GM12878 (cell line): ENCODE measurements at regions not wholly inside any gene's neighbourhood (a gene's known extent, or its start where the extent isn't known, plus 50 kb on each side); places are given as distances from the start of the nearest gene placed in this dataset.

ENCODE experiments used
- ATAC-seq: fragments of 200-7000 bp; cut with Tn5 transposase; 3 replicates; pipeline ENCODE4 v1.9.1; 2020; ENCODE audit warnings: mild to moderate bottlenecking, moderate library complexity
- BruUV-seq: library from RNA; stranded (reverse); fragments of 400-500 nt; replicated peaks from 2 replicates; lab custom pipeline; 2021; lab: Mats Ljungman, UMichigan
- CTCF ChIA-PET: fragments of 300-600 bp; sonication (Branson Sonifier 250); formaldehyde crosslinking; extraction: SDS; loops from one replicate; lab custom pipeline; 2021; ENCODE audit warnings: inconsistent platforms; lab: Yijun Ruan, JAX
- POLR2A ChIA-PET: fragments of 350-600 bp; formaldehyde crosslinking; extraction: SDS; loops from one replicate; lab custom pipeline; 2021; ENCODE audit warnings: inconsistent platforms; lab: Charles Lee
- RAD21 ChIA-PET: fragments of 300-600 bp; sonication (Branson Sonifier 250); formaldehyde crosslinking; loops from one replicate; lab custom pipeline; 2023; ENCODE audit warnings: antibody characterized with exemption; ENCODE audit not compliant: unreplicated experiment; lab: Charles Lee
- SMC1A ChIA-PET: fragments of 300-600 bp; sonication (Branson Sonifier 250); formaldehyde crosslinking; loops from one replicate; lab custom pipeline; 2023; ENCODE audit not compliant: unreplicated experiment, uncharacterized antibody; lab: Charles Lee
- DNase-seq: peaks from one replicate; pipeline ENCODE4 v3.0.0-alpha.2; 2011; ENCODE audit warnings: low read depth, low spot score
- FAIRE-seq: peaks from 3 replicates; lab custom pipeline; 2011; peaks lifted over from hg19 to GRCh38; lab: Jason Lieb, UNC
- H2AFZ ChIP-seq: 2 replicates; pipeline ENCODE4 v1.6.0; 2011; ENCODE audit warnings: low read depth, low read length, control low read depth; ENCODE audit not compliant: control insufficient read depth
- H3K27ac ChIP-seq: 2 replicates; pipeline ENCODE4 v1.5.1; 2011; ENCODE audit warnings: control low read depth; ENCODE audit not compliant: control insufficient read depth, insufficient read depth
- H3K27me3 ChIP-seq, 2 experiments: replicated peaks in 1 of 2; 2 replicates each; pipeline versions ENCODE4 v1.6.0 to v1.6.1; 2011; ENCODE audit warnings: low read length in 1 of 2; ENCODE audit not compliant: control insufficient read depth in 2 of 2, insufficient read depth in 2 of 2
- H3K36me3 ChIP-seq, 2 experiments: 2 replicates each; pipeline ENCODE4 v1.5.1; 2011; ENCODE audit warnings: low read length in 1 of 2; ENCODE audit not compliant: control insufficient read depth in 2 of 2, insufficient read depth in 2 of 2
- H3K4me1 ChIP-seq: 2 replicates; pipeline ENCODE4 v1.6.1; 2011; ENCODE audit warnings: mild to moderate bottlenecking, low read length, moderate library complexity, mixed read lengths; ENCODE audit not compliant: control insufficient read depth, insufficient read depth
- H3K4me2 ChIP-seq: 2 replicates; pipeline ENCODE4 v1.6.0; 2011; ENCODE audit warnings: control low read depth; ENCODE audit not compliant: control insufficient read depth, insufficient read depth
- H3K4me3 ChIP-seq: fragments of 200-600 bp; sonication (generic); 2 replicates; pipeline ENCODE4 v1.5.1; 2016
- H3K79me2 ChIP-seq: 2 replicates; pipeline ENCODE4 v1.6.0; 2011; ENCODE audit warnings: low read length; ENCODE audit not compliant: control insufficient read depth, insufficient read depth
- H3K9ac ChIP-seq: 2 replicates; pipeline ENCODE4 v1.8.0; 2011; ENCODE audit warnings: low read length, control low read depth, mixed read lengths; ENCODE audit not compliant: control insufficient read depth, insufficient read depth
- H3K9me3 ChIP-seq: replicated peaks from 3 replicates; pipeline ENCODE4 v1.5.1; 2011; ENCODE audit warnings: mild to moderate bottlenecking, low read length; ENCODE audit not compliant: control insufficient read depth, insufficient read depth
- H4K20me1 ChIP-seq: 2 replicates; pipeline ENCODE4 v1.6.0; 2011; ENCODE audit not compliant: control insufficient read depth, insufficient read depth
- BRCA1 ChIP-seq: IDR thresholded peaks from 2 replicates; pipeline ENCODE4 v1.6.1; 2011; ENCODE audit warnings: low read depth, low read length, improper control_type of control experiment
- CEBPZ ChIP-seq: fragments of 150-350 bp; IDR thresholded peaks from 2 replicates; pipeline ENCODE4 v1.6.1; 2016; ENCODE audit warnings: low read depth, low read length
- IRF4 ChIP-seq: IDR thresholded peaks from 2 replicates; pipeline ENCODE4 v1.6.1; 2011; ENCODE audit warnings: low read depth, low read length
- POLR2AphosphoS2 ChIP-seq: IDR thresholded peaks from 2 replicates; pipeline ENCODE4 v1.6.1; 2011; ENCODE audit warnings: low read depth, mild to moderate bottlenecking, low read length, improper control_type of control experiment, moderate library complexity
- PRDM15 ChIP-seq: fragments of 450-650 bp; formaldehyde crosslinking; IDR thresholded peaks from 2 replicates; pipeline ENCODE4 v1.4.0; 2020; ENCODE audit warnings: mild to moderate bottlenecking, moderate library complexity
- RUNX3 ChIP-seq: IDR thresholded peaks from 2 replicates; pipeline ENCODE4 v1.6.1; 2012; ENCODE audit warnings: low read length, inconsistent platforms
- YBX1 ChIP-seq: fragments of 450-650 bp; IDR thresholded peaks from 2 replicates; pipeline ENCODE4 v1.6.1; 2016; ENCODE audit warnings: antibody characterized with exemption
- ZNF274 ChIP-seq: IDR thresholded peaks from one replicate; pipeline ENCODE4 v1.8.0; 2011; ENCODE audit not compliant: insufficient read length, insufficient read depth
- ZNF384 ChIP-seq: IDR thresholded peaks from 2 replicates; pipeline ENCODE4 v1.6.1; 2012; ENCODE audit warnings: low read depth, mild to moderate bottlenecking, low read length, improper control_type of control experiment, borderline replicate concordance
- WGBS: methylation state at CpG from one replicate; pipeline ENCODE4 v1.1.6; 2016; ENCODE audit warnings: low lambda C conversion rate; ENCODE audit not compliant: insufficient replicate concordance, insufficient coverage; ENCODE audit errors: missing lambda C conversion rate; 5-methylcytosine and 5-hydroxymethylcytosine counted together
- in situ Hi-C: fragments of 300-500 bp; cut with MboI; formaldehyde crosslinking; loops from 9 replicates; pipeline ENCODE4 v1.14.3; 2018; ENCODE audit warnings: mixed read lengths
- intact Hi-C: fragments of 100-400 bp; cut with micrococcal nuclease; formaldehyde crosslinking; loops from one replicate; pipeline ENCODE4 v1.14.2; 2022; ENCODE audit not compliant: unreplicated experiment
- TF ChIP-seq, protein P1 (sequence below): IDR thresholded peaks from 2 replicates; pipeline ENCODE4 v1.6.1; 2011; ENCODE audit warnings: mild to moderate bottlenecking, low read depth, low read length, moderate library complexity; ENCODE audit not compliant: insufficient replicate concordance

DNA sequence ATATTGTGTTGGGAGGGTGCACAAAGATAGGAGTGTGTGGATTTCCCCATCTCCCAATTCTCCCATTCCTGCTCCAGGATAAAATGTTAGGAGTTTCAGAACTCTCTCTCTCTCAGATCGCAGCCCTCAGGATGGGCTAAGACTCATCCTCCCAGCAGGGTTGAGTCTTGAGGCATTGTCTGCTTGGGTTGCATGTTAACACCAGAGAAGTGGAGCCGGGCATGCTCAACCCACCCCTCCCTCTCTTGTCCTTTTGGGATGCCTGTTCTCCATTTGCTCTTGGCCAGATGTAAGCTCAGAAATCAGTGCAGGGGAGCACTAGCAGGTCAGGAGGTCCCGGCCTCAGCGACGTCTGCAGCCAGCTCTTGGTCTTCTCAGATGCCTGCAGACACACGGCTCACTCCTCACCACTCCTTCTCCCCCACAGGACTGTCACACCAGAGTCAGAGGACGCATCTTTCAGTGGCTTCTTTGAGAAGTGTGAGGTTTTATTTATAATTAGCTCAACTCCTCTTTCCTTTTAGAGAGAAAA lies 1456.5 kb downstream of the TBC1D22A start:
- BruUV-seq, result no TSS peak
- POLR2A ChIA-PET, result no interaction called here
- Histone ChIP-seq H3K4me1 (no peaks in the 10 kb centered on the region), H3K9me3 (no peaks in the 10 kb centered on the region; the same call in 2 of the 3 replicates), H3K27me3 (no peaks in the 10 kb centered on the region), H2AFZ (no peak overlapping the region), H3K27ac (no peak overlapping the region), H3K4me3 (no peak overlapping the region), H3K79me2 (no peaks in the 10 kb centered on the region), H3K9ac (no peak overlapping the region), H3K4me2 (no peak overlapping the region), H4K20me1 (no peaks in the 10 kb centered on the region), H3K36me3 (no peaks in the 10 kb centered on the region)
- DNase-seq (no peak), FAIRE-seq (no peak), ATAC-seq (no peak)
- 12% methylated on average over 7 of the region's 7 CpGs for WGBS
- SMC1A ChIA-PET, result no interaction called here
- RAD21 ChIA-PET, result no interaction called here
- CTCF ChIA-PET, result no interaction called here
- intact Hi-C loops (no loop called here), in situ Hi-C loops (no loop called here)
- TF ChIP-seq RUNX3, result no peak
- no peak for TF ChIP-seq IRF4
- no peak for TF ChIP-seq ZNF274

GRCh38 chr22:48217596-48217995 lies 1455.1 kb downstream of the TBC1D22A start:
- no TSS peak for BruUV-seq
- ChIA-PET POLR2A (no interaction called here), SMC1A (no interaction called here), RAD21 (no interaction called here), CTCF (no interaction called here)
- Histone ChIP-seq H3K27me3 (no peaks in the 10 kb centered on the region), H2AFZ (no peak overlapping the region), H3K4me3 (no peak overlapping the region), H3K27ac (no peak overlapping the region), H3K9ac (no peak overlapping the region), H3K4me1 (no peaks in the 10 kb centered on the region), H3K4me2 (no peak overlapping the region), H4K20me1 (no peaks in the 10 kb centered on the region), H3K9me3 (no peaks in the 10 kb centered on the region; the same call in 2 of the 3 replicates), H3K36me3 (no peaks in the 10 kb centered on the region), H3K79me2 (no peaks in the 10 kb centered on the region)
- ATAC-seq (no peak), DNase-seq (no peak), FAIRE-seq (no peak)
- intact Hi-C loops (no loop called here), in situ Hi-C loops (no loop called here)
- WGBS, result 78% methylated on average over 11 of the region's 11 CpGs
- TF ChIP-seq PRDM15 (CRISPR knock-in tag) (no peak), POLR2AphosphoS2 (no peak), CEBPZ (no peak), YBX1 (no peak), ZNF384 (no peak), BRCA1 (no peak), RUNX3 (no peak)
- TF ChIP-seq, protein P1, sequence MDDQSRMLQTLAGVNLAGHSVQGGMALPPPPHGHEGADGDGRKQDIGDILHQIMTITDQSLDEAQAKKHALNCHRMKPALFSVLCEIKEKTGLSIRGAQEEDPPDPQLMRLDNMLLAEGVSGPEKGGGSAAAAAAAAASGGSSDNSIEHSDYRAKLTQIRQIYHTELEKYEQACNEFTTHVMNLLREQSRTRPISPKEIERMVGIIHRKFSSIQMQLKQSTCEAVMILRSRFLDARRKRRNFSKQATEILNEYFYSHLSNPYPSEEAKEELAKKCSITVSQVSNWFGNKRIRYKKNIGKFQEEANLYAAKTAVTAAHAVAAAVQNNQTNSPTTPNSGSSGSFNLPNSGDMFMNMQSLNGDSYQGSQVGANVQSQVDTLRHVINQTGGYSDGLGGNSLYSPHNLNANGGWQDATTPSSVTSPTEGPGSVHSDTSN, result no peak
